GM21786 (cell line): ENCODE measurements at regions not wholly inside any gene's neighbourhood (a gene's known extent, or its start where the extent isn't known, plus 50 kb on each side); places are given as distances from the start of the nearest gene placed in this dataset.

Experiments
- ATAC-seq: cut with Tn5 transposase; IDR thresholded peaks from one replicate; pipeline ENCODE4 v1.9.1; 2021; ENCODE audit not compliant: unreplicated experiment

GRCh38 chr21:35940074-35940927 lies 120.0 kb downstream of the SETD4 start:
- ATAC-seq, result no peak

- no peak for ATAC-seq
Observed at GRCh38 chr21:35938446-35938845, 121.9 kb downstream of the SETD4 start.

DNA sequence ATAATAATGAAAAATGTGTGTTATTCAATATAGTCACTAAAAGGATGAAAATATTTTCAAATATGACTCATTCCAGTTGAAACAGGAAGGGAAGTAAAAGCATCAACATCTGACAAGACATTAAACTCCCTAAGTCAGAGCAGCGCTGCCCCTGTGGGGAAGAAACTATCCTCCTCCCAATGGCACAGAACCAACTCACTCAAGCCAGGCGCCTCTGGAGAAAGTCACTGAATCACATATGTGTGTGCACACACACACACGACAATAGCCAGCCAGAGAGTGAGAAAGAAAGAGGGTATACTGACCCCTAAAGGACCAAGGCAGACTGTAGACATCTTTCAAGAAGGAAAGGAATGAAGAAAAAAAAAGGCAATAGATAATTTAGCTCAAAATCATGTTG lies 126.9 kb downstream of the SETD4 start:
- ATAC-seq, result no peak

DNA sequence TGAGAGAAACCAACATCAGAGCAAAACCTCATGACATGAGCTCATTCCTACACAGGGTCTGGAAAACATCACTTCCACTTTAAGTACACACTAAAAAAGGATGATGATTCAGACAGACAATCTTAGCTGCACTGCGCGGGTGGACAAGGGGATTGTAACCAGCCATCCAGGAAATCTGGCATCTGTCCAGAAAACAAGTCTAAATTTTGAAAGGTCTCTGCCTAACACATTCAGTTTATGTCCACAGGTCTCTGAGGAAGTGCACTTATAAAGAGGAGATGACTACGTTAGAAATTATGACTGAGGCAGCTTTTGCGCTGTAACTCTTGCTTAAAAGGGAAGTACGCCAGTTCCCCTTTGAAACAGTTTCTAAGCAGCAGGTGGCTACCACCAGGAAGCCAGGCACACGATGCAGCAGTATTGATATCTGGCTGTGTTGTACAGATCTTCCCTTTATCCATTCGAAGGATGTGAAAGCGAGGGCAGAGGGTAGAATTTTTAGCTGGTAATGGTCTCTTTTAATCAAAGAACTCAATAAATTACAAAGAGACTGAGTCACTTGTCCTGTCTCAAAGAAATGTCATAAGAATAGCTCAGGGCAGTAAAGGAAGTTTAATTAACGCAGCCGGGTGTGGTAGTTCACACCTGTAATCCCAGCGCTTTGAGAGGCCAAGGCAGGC lies 128.0 kb downstream of the SETD4 start:
- peak; percentile 92 for ATAC-seq

DNA sequence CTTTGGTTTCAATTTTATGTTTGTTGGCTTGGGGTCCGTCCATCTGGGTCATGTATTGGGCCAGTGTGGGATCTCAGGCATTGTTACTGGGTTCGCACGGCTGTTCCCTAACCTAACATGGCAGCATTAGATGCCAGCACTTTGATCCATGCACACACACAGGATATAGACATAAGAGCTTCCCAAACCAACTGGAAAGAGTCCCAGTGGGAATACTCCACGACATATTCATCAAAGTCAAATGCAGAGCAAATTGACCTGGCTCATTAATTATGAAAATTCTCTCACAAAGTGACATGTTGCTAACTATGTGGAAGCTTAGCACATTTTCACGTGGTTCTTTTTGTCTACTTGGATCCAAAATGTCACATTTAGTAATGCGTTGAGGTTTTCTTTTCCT lies 130.4 kb downstream of the SETD4 start:
- no peak for ATAC-seq

DNA sequence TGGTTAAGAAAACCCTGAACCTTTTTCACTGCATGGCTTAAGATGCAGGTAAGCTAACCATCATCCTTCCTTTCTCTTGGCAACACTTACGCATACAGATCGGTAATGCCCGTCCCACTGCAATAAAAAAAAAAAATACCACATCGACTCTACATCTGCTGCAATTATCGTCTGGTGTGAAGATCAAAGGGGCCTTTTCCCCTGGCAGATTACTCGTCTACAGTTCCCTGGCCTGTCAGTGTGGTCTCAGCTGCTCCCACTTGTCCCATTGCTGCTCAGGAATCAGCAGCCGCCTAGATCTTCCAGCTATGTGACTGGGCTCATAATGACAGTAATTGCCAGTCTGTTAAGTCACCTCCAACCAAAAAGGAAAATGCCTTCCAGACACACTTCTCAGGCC lies 133.1 kb downstream of the SETD4 start:
- ATAC-seq, result no peak

GRCh38 chr21:35926003-35926740 lies 134.2 kb downstream of the SETD4 start:
- ATAC-seq, result no peak

DNA sequence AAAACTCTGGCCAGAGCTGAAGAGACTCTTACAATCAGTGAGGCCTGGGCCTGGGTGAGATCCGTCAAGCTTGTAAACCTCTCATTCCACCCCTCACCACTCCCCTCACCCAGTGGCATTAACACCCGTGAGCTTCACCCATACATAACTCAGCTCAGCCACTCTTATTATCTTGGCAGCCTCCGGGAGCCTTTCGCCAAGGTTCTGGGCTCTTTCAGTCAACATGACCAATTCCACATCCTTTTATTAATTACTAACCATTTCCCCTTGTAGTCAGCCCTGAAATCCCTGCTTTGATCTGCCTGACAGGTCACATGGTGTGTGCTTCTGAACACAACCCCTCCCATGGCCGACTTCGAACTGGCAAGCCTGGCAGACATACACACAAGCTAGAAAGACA lies 134.8 kb downstream of the SETD4 start:
- ATAC-seq, result no peak

DNA sequence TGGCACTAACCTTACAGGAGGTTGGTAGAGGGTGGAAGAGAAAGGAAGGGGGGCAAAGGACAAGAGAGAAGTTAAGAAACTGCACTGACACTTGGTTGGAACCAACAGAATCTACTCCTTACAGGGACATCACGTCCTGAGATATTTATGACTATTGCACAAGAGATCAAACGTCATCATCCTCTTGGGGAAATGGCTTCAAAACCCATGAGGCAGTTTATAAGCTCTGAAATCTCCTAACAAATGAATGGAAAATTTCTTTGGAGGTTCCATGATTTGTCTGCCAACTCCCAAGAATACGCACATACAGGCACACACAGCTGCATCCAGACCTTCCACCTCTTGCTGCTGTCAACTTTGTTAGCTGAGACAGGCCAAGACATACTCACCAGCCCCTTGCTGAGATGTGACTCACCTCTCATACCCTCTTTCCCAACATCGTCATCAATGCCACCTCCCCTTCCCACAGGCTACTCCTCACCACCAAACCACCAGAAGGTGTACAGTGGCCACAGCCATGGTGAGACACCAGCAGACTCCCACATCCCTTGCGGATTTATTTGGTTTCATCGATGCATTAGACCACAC lies 135.5 kb downstream of the SETD4 start:
- no peak for ATAC-seq

DNA sequence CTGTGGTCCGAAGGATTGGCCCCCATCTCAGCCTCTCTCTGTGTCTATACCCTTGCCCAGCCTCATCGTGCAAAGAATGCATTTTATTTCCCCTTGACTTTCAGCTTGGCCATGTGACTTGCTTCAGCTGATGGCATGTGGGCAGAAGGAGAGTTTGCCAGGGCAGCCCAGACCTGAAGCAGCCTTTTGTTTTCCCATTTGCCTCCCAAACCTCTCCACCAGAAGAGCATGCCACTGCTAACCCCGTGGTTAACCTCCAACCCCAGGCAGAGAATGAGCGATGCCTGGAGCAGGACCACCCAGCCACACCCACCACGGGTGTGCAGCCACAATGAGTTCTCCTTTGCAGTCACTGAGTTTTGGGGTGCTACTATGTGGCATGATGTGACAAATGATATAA lies 136.4 kb downstream of the SETD4 start:
- ATAC-seq, result no peak

- no peak for ATAC-seq
Observed at GRCh38 chr21:35922618-35923017, 137.7 kb downstream of the SETD4 start.

GRCh38 chr21:35921471-35921870 lies 138.9 kb downstream of the SETD4 start:
- ATAC-seq, result no peak

- ATAC-seq, result no peak
Observed at GRCh38 chr21:35920436-35920835, 139.9 kb downstream of the SETD4 start.

DNA sequence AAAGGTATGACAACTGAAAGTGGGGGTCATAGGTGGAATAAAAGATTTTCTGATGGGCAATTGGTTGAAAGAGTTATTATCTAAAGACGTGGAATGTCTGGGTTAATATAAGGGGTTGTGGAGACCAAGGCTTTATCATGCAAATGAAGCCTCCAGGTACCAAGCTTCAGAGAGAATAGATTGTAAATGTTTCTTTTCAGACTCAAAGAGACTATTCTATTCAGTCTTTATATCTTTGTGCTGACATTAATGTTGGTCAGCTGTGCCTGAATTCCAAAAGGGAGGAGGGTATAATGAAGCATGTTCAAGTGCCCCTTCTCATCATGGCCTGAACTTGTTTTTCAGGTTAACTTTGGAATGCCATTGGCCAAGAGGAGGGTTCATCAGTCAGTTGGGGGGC lies 145.3 kb downstream of the SETD4 start:
- no peak for ATAC-seq

DNA sequence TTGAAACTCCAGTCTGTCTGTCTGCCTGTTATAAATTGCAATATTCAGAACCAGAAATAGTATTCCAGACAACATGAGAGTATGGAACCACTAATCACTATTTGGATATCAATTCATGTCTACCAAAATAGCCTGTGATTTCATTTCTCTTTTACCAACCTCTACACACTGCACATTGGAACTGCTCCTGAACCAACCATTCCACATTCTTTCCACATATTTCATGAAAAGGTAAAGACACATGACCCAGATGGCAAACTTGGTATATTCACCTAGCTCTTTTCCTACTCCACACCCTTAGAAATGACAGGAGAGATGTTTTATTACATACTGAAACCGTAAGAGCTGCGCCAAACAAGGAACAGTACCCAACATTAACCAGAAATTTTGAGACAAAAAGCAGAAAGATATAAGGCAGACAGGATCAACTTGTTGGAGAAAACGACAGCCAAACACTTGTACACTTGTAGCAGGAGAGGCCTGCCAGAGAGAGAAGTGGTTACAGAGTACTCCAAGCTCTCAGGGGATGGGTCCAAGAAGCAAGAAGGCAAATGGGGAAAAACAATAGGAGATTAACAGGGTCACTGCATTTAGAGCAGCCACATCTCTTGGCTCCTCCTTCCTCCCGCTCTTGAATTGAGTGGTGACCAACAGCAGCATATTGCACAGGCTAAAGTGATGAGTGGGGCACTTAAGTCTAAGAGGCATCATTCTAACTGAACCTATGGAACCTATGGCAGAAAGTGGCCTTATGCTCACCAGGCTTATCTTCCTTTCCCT lies 148.7 kb downstream of the SETD4 start:
- ATAC-seq, result no peak

DNA sequence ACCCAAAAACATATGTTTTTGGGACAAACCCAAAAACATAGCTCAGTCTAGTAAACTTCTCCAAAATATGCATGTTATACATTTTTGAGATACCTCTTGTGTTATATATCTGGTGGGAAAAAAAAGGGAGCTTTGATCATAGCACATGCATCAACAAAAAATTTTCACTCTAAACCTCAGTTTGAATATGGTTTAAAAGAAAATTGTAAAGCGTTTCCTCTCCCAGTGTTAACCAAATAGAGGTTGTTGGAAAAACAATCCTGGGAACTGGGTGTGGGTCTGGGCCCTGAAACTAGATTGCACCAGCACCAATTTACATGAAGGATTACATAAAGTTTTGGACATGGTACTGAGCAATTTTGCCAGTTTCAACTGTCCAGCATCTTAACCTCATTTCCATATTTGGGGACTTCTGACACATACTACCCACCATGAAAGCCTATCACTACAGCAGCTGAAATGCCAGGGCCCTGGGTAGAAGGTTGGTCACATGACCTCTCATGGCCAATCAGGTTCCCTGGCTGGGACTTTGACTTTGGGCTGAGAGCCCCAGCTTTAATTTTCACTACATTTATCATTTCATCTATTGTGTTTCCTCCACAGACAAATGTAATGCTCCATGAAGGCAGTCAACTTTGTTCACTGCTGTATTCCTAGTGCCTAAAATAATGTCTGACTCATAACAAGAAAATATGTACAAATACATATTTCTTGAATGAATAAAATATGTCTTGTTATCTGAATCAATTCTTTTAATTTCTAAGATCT lies 150.7 kb downstream of the SETD4 start:
- ATAC-seq, result no peak

- no peak for ATAC-seq
Observed at GRCh38 chr21:35908311-35909078, 151.8 kb downstream of the SETD4 start.

DNA sequence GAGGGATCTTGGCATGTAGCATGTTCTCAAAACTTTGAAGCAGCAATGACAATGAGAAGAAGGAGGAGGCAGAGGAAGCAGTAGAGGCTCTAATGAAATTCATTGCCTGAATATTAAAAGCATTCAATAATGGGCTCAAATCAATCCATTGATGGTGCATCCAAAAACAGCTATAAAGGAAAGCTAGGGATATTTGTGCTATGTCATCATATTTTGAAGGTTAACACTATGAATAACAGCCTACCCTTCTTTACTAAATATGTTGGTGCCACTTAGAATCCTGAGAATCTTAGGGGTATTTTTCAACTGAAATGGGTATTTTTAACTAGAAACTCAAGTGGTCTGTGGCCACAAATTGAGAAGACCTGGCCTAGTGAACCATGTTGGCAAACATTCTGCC lies 153.7 kb downstream of the SETD4 start:
- no peak for ATAC-seq

- ATAC-seq, result no peak
Observed at GRCh38 chr21:35905963-35906345, 154.4 kb downstream of the SETD4 start.
